ENCODE measurements at regions not wholly inside any gene's neighbourhood (a gene's known extent, or its start where the extent isn't known, plus 50 kb on each side); places are given as distances from the start of the nearest gene placed in this dataset.

- intact Hi-C loops (cut with micrococcal nuclease; ENCODE audit: unreplicated experiment), result no loop called here
- CTCF ChIA-PET, result no interaction called here
Measured at GRCh38 chr16:82241469-82242052, 71.5 kb upstream of the MPHOSPH6 start.

GRCh38 chr16:82240111-82240510, 70.1 kb upstream of the MPHOSPH6 start:
- H3K79me2 ChIP-seq (ENCODE audit: low read depth), result no peaks in the 10 kb centered on the region
- no peak overlapping the region for H3K4me3 ChIP-seq
- no peaks in the 10 kb centered on the region for H3K4me1 ChIP-seq (replicated peaks; ENCODE audit: insufficient read depth)
- no peak overlapping the region for H3K4me2 ChIP-seq
- no TSS peak for BruUV-seq (replicated peaks)
- no peaks in the 10 kb centered on the region for H4K20me1 ChIP-seq (ENCODE audit: insufficient read depth)
- ChIA-PET CTCF (no interaction called here), POLR2A (ENCODE audit: unreplicated experiment) (no interaction called here)
- H3K27me3 ChIP-seq (ENCODE audit: insufficient read depth, low read depth), result peaks cover 16% of the 10 kb centered on the region
- no peaks in the 10 kb centered on the region for H3K9me2 ChIP-seq (ENCODE audit: insufficient read depth)
- DNase-seq, result no peak
- no peaks in the 10 kb centered on the region for H3K36me3 ChIP-seq (ENCODE audit: low read depth)
- H3K9me3 ChIP-seq (ENCODE audit: insufficient read depth, low read depth), result no peaks in the 10 kb centered on the region
- H2AFZ ChIP-seq, result no peak overlapping the region
- H3K27ac ChIP-seq, result no peak overlapping the region
- intact Hi-C loops (cut with micrococcal nuclease; ENCODE audit: unreplicated experiment), result no loop called here
- H3F3A ChIP-seq (ENCODE audit: insufficient read depth, low read depth), result no peaks in the 10 kb centered on the region
- TF ChIP-seq CTCF (conservative IDR thresholded peaks at IDR 0.05) (no peak), EZH2 (IDR thresholded peaks at IDR 0.05; ENCODE audit: low read depth) (no peak)

More at GRCh38 chr16:82241469-82242052, 71.5 kb upstream of the MPHOSPH6 start:
- H3F3A ChIP-seq (ENCODE audit: insufficient read depth, low read depth), result no peaks in the 10 kb centered on the region
- POLR2A ChIA-PET (ENCODE audit: unreplicated experiment), result no interaction called here
- no peaks in the 10 kb centered on the region for H3K9me2 ChIP-seq (ENCODE audit: insufficient read depth)
- no peaks in the 10 kb centered on the region for H4K20me1 ChIP-seq (ENCODE audit: insufficient read depth)
- peaks cover 20% of the 10 kb centered on the region; the same call in 1 of the 2 replicates for H3K27me3 ChIP-seq (ENCODE audit: insufficient read depth, low read depth)
- no peak overlapping the region for H2AFZ ChIP-seq
- H3K36me3 ChIP-seq (ENCODE audit: low read depth), result no peaks in the 10 kb centered on the region
- no TSS peak for BruUV-seq (replicated peaks)
- no peak overlapping the region for H3K27ac ChIP-seq
- no peaks in the 10 kb centered on the region for H3K4me1 ChIP-seq (replicated peaks; ENCODE audit: insufficient read depth)
- H3K79me2 ChIP-seq (ENCODE audit: low read depth), result no peaks in the 10 kb centered on the region
- no peak overlapping the region for H3K4me2 ChIP-seq
- no peaks in the 10 kb centered on the region for H3K9me3 ChIP-seq (ENCODE audit: insufficient read depth, low read depth)
- DNase-seq, result no peak
- TF ChIP-seq EZH2 (IDR thresholded peaks at IDR 0.05; ENCODE audit: low read depth), result no peak
- no peak for TF ChIP-seq CTCF (conservative IDR thresholded peaks at IDR 0.05)
- no peak overlapping the region for H3K4me3 ChIP-seq

GRCh38 chr16:82236875-82237274, 66.9 kb upstream of the MPHOSPH6 start:
- Histone ChIP-seq H3K9me3 (ENCODE audit: insufficient read depth, low read depth) (no peaks in the 10 kb centered on the region), H3F3A (ENCODE audit: insufficient read depth, low read depth) (no peaks in the 10 kb centered on the region), H3K27ac (no peak overlapping the region), H2AFZ (no peak overlapping the region), H3K4me3 (no peak overlapping the region), H3K79me2 (ENCODE audit: low read depth) (no peaks in the 10 kb centered on the region), H3K36me3 (ENCODE audit: low read depth) (no peaks in the 10 kb centered on the region), H3K9me2 (ENCODE audit: insufficient read depth) (peaks cover 5% of the 10 kb centered on the region; the same call in 1 of the 2 replicates), H3K27me3 (ENCODE audit: insufficient read depth, low read depth) (peaks cover 17% of the 10 kb centered on the region), H3K4me1 (replicated peaks; ENCODE audit: insufficient read depth) (no peaks in the 10 kb centered on the region), H4K20me1 (ENCODE audit: insufficient read depth) (no peaks in the 10 kb centered on the region), H3K4me2 (no peak overlapping the region)
- intact Hi-C loops (cut with micrococcal nuclease; ENCODE audit: unreplicated experiment), result no loop called here
- BruUV-seq (replicated peaks), result no TSS peak
- no peak for TF ChIP-seq EZH2 (IDR thresholded peaks at IDR 0.05; ENCODE audit: low read depth)
- no peak for TF ChIP-seq CTCF (conservative IDR thresholded peaks at IDR 0.05)
- POLR2A ChIA-PET (ENCODE audit: unreplicated experiment), result no interaction called here
- DNase-seq, result no peak
- CTCF ChIA-PET, result interaction anchor here (0.6 kb wide), 1 partner anchor 1777 kb away, joined by 6 read pairs; no protein-coding TSS in a partner anchor

All from PC-9 (cell line).